Right lung (tissue), 2 donors: ENCODE measurements at regions not wholly inside any gene's neighbourhood (a gene's known extent, or its start where the extent isn't known, plus 50 kb on each side); places are given as distances from the start of the nearest gene placed in this dataset.
A peak's percentile ranks its signal among the peaks of the same experiment; 100 is the strongest.
"Not testable (repeated sequence)": the region's sequence is repeated elsewhere in the genome, so short reads cannot be mapped to it uniquely, and the experiment has no call there.

Experiments used
- DNase-seq, 2 donors: peaks; one replicate each; pipeline ENCODE4 v3.0.0-alpha.2; 2013

GRCh38 chr2:184091456-184091855 lies 506.9 kb upstream of the ZNF804A start:
- no peak for DNase-seq

- no peak for DNase-seq
These were observed 484.5 kb upstream of the ZNF804A start for GRCh38 chr2:184113696-184114403.

GRCh38 chr2:184114439-184114838 lies 483.9 kb upstream of the ZNF804A start:
- no peak for DNase-seq

GRCh38 chr2:184119989-184120800 lies 478.1 kb upstream of the ZNF804A start:
- DNase-seq: no peak

GRCh38 chr2:184125867-184126266 lies 472.5 kb upstream of the ZNF804A start:
- DNase-seq: no peak

GRCh38 chr2:184129073-184129472 lies 469.3 kb upstream of the ZNF804A start:
- DNase-seq: no peak

- DNase-seq: no peak
These were observed 460.4 kb upstream of the ZNF804A start for GRCh38 chr2:184137955-184138354.

- peak in 1 of 2 donors; percentile 20 for DNase-seq
These were observed 456.5 kb upstream of the ZNF804A start for GRCh38 chr2:184141866-184142265.

- DNase-seq: no peak
These were observed 443.9 kb upstream of the ZNF804A start for GRCh38 chr2:184154438-184154837.

- DNase-seq: no peak
These were observed 442.5 kb upstream of the ZNF804A start for GRCh38 chr2:184155791-184156190.

GRCh38 chr2:184157141-184157540 lies 441.2 kb upstream of the ZNF804A start:
- DNase-seq: no peak

GRCh38 chr2:184162426-184162825 lies 435.9 kb upstream of the ZNF804A start:
- DNase-seq: no peak

- not testable (repeated sequence) for DNase-seq
These were observed 429.5 kb upstream of the ZNF804A start for GRCh38 chr2:184168823-184169222.

GRCh38 chr2:184169366-184169765 lies 429.0 kb upstream of the ZNF804A start:
- no peak for DNase-seq

- no peak for DNase-seq
These were observed 423.7 kb upstream of the ZNF804A start for GRCh38 chr2:184174493-184175104.

GRCh38 chr2:184178229-184178628 lies 420.1 kb upstream of the ZNF804A start:
- DNase-seq: no peak

- DNase-seq: no peak
These were observed 411.9 kb upstream of the ZNF804A start for GRCh38 chr2:184186436-184186835.

GRCh38 chr2:184187421-184187971 lies 410.8 kb upstream of the ZNF804A start:
- no peak for DNase-seq

GRCh38 chr2:184190725-184191124 lies 407.6 kb upstream of the ZNF804A start:
- no peak for DNase-seq

GRCh38 chr2:184192649-184193048 lies 405.7 kb upstream of the ZNF804A start:
- DNase-seq: no peak

- DNase-seq: no peak
These were observed 400.9 kb upstream of the ZNF804A start for GRCh38 chr2:184197413-184197812.

GRCh38 chr2:184198791-184199190 lies 399.5 kb upstream of the ZNF804A start:
- not testable (repeated sequence) for DNase-seq

- no peak for DNase-seq
These were observed 399.1 kb upstream of the ZNF804A start for GRCh38 chr2:184199274-184199673.
